T-helper 2 cell treated with Interferon-gamma antibody and Interleukin-4, amounts not matched to agents 5 μg/mL and 100 μg/mL, for 36 hours (primary cell): ENCODE measurements at regions not wholly inside any gene's neighbourhood (a gene's known extent, or its start where the extent isn't known, plus 50 kb on each side); places are given as distances from the start of the nearest gene placed in this dataset.
"Not testable (repeated sequence)": the region's sequence is repeated elsewhere in the genome, so short reads cannot be mapped to it uniquely, and the experiment has no call there.

Experiments
- DNase-seq: peaks from one replicate; pipeline ENCODE4 v3.0.0; 2021; ENCODE audit warnings: low spot score
- H3K27ac Mint-ChIP-seq: one replicate; pipeline ENCODE4 v1.8.0; 2021; ENCODE audit warnings: mild to moderate bottlenecking, mixed read lengths
- H3K27me3 Mint-ChIP-seq: one replicate; pipeline ENCODE4 v1.8.0; 2021; ENCODE audit warnings: low read depth, mixed read lengths
- H3K36me3 Mint-ChIP-seq: one replicate; pipeline ENCODE4 v1.8.0; 2021; ENCODE audit warnings: low read depth, mixed read lengths
- H3K4me1 Mint-ChIP-seq: one replicate; pipeline ENCODE4 v1.8.0; 2021; ENCODE audit warnings: low read depth, mixed read lengths
- H3K4me3 Mint-ChIP-seq: one replicate; pipeline ENCODE4 v1.8.0; 2022; ENCODE audit warnings: mild to moderate bottlenecking, moderate library complexity, mixed read lengths
- H3K9me3 Mint-ChIP-seq: one replicate; pipeline ENCODE4 v1.8.0; 2021; ENCODE audit warnings: mixed read lengths

- Mint-ChIP-seq H3K27me3 (peaks cover 7% of the 10 kb centered on the region), H3K4me1 (no peaks in the 10 kb centered on the region), H3K36me3 (no peaks in the 10 kb centered on the region), H3K27ac (no peak overlapping the region), H3K9me3 (no peaks in the 10 kb centered on the region), H3K4me3 (no peak overlapping the region)
- DNase-seq, result no peak
Observed at GRCh38 chr22:44566911-44567310, 68.9 kb upstream of the RTL6 start.

- not testable (repeated sequence) for H3K4me1 Mint-ChIP-seq, DNase-seq, H3K4me3 Mint-ChIP-seq, H3K36me3 Mint-ChIP-seq, H3K9me3 Mint-ChIP-seq, H3K27ac Mint-ChIP-seq
- H3K27me3 Mint-ChIP-seq, result peaks cover 14% of the 10 kb centered on the region
Observed at GRCh38 chr22:44562651-44563050, 64.6 kb upstream of the RTL6 start.

GRCh38 chr22:44561139-44561840, 63.3 kb upstream of the RTL6 start:
- Mint-ChIP-seq H3K27ac (no peak overlapping the region), H3K27me3 (peaks cover 14% of the 10 kb centered on the region), H3K36me3 (no peaks in the 10 kb centered on the region), H3K9me3 (no peaks in the 10 kb centered on the region), H3K4me1 (no peaks in the 10 kb centered on the region), H3K4me3 (no peak overlapping the region)
- DNase-seq, result no peak

DNA sequence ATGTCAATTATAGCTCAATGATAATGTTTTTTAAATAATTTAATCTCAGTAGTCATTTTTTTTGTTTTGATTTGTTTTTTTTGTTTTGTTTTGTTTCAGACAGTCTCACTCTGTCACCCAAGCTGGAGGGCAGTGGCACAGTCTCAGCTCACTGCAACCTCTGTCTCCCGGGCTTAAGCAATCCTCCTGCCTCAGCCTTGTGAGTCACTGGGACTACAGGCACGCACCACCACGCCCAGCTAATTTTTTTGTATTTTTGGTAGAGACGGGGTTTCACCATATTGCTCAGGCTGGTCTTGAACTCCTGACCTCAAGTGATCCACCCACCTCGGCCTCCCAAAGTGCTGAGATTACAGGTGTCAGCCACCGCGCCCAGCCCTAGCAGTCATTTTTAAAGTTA, 60.6 kb upstream of the RTL6 start:
- not testable (repeated sequence) for DNase-seq, H3K4me1 Mint-ChIP-seq, H3K36me3 Mint-ChIP-seq, H3K27ac Mint-ChIP-seq, H3K9me3 Mint-ChIP-seq, H3K4me3 Mint-ChIP-seq
- H3K27me3 Mint-ChIP-seq, result peaks cover 15% of the 10 kb centered on the region

DNA sequence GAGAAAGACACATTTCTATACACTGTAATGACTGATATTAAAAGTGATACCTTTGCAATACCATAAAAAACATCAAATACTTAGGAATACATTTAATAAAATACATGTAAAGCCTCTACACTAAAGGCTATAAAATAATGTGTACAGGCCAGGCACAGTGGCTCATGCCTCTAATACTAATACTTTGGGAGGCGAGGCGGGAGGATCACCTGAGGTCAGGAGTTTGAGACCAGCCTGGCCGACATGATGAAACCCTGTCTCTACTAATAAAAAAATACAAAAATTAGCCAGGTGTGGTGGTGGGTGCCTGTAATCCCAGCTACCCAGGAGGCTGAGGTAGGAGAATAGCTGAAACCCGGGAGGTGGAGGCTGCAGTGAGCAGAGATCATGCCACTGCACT, 59.8 kb upstream of the RTL6 start:
- H3K4me1 Mint-ChIP-seq, DNase-seq, H3K4me3 Mint-ChIP-seq, H3K36me3 Mint-ChIP-seq, H3K27ac Mint-ChIP-seq, H3K9me3 Mint-ChIP-seq: not testable (repeated sequence)
- peaks cover 15% of the 10 kb centered on the region for H3K27me3 Mint-ChIP-seq

DNA sequence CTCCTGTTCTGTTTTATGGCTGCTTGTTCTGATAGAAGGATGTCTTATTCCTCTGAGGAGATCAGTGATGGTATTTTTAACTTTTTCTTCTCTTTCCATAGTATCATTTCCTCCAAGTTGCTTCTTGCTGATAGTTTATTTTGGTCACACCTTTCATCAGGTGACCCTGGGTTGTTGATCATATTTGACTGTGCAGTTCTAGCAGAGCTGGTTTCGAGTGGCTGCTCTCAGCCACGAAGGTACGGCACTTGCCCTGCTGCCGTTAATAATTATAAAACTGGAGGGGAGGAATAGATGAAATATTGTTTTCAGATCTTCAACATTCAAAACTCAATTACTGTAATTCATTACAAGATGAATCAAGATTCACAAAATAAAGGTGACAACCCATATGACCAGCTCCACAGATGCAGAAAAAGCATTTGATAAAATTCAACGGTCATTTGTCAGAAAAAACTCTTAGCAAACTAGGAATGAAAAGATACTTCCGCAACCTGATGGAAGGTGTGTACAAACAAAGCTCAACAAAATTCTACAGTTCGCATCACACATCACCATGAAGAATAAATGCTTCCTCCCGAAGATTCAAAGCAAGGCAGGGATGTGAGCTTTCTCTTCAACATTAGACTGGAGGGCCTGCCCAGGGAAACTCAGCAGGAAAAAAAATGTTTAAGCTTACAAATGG, 59.2 kb upstream of the RTL6 start:
- no peaks in the 10 kb centered on the region for H3K4me1 Mint-ChIP-seq
- H3K9me3 Mint-ChIP-seq, result no peaks in the 10 kb centered on the region
- no peak overlapping the region for H3K27ac Mint-ChIP-seq
- H3K27me3 Mint-ChIP-seq, result peaks cover 15% of the 10 kb centered on the region
- DNase-seq, result no peak
- no peaks in the 10 kb centered on the region for H3K36me3 Mint-ChIP-seq
- H3K4me3 Mint-ChIP-seq, result no peak overlapping the region

GRCh38 chr22:44555597-44555996, 57.6 kb upstream of the RTL6 start:
- no peak overlapping the region for H3K4me3 Mint-ChIP-seq
- no peaks in the 10 kb centered on the region for H3K36me3 Mint-ChIP-seq
- DNase-seq, result no peak
- H3K27ac Mint-ChIP-seq, result no peak overlapping the region
- no peaks in the 10 kb centered on the region for H3K4me1 Mint-ChIP-seq
- no peaks in the 10 kb centered on the region for H3K9me3 Mint-ChIP-seq
- peaks cover 10% of the 10 kb centered on the region for H3K27me3 Mint-ChIP-seq

DNA sequence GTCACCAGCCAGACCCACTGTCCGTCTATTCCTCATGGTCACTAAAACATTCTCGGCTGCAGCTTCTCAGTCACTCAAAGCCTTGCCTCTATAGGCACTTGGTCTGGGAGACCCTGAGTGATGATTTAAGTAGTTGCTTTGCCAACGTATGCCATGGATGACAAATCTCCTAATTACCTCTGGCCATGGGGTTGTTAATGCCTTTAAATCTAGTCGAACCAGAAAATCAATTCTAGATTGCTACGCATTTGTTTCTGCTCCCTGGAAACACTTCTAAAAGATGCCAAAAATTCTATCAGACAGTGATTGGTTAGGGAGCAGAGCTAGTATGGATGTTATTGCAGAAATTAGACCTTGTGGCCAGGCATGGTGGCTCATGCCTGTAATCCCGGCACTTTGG, 57.0 kb upstream of the RTL6 start:
- Mint-ChIP-seq H3K36me3 (no peaks in the 10 kb centered on the region), H3K27ac (no peak overlapping the region), H3K4me1 (no peaks in the 10 kb centered on the region), H3K9me3 (no peaks in the 10 kb centered on the region), H3K4me3 (no peak overlapping the region), H3K27me3 (peaks cover 8% of the 10 kb centered on the region)
- DNase-seq, result no peak

GRCh38 chr22:44554411-44554810, 56.4 kb upstream of the RTL6 start:
- no peaks in the 10 kb centered on the region for H3K36me3 Mint-ChIP-seq
- no peak overlapping the region for H3K27ac Mint-ChIP-seq
- H3K27me3 Mint-ChIP-seq, result peaks cover 11% of the 10 kb centered on the region
- no peak for DNase-seq
- no peaks in the 10 kb centered on the region for H3K4me1 Mint-ChIP-seq
- no peaks in the 10 kb centered on the region for H3K9me3 Mint-ChIP-seq
- no peak overlapping the region for H3K4me3 Mint-ChIP-seq

- Mint-ChIP-seq H3K27me3 (peaks cover 8% of the 10 kb centered on the region), H3K27ac (no peak overlapping the region), H3K36me3 (no peaks in the 10 kb centered on the region), H3K4me3 (no peak overlapping the region), H3K9me3 (no peaks in the 10 kb centered on the region), H3K4me1 (no peaks in the 10 kb centered on the region)
- DNase-seq, result peak; percentile 21
Observed at GRCh38 chr22:44550711-44551491, 52.9 kb upstream of the RTL6 start.

GRCh38 chr22:44549701-44550100, 51.7 kb upstream of the RTL6 start:
- no peak for DNase-seq
- no peaks in the 10 kb centered on the region for H3K4me1 Mint-ChIP-seq
- no peak overlapping the region for H3K4me3 Mint-ChIP-seq
- peaks cover 3% of the 10 kb centered on the region for H3K27me3 Mint-ChIP-seq
- no peaks in the 10 kb centered on the region for H3K36me3 Mint-ChIP-seq
- no peaks in the 10 kb centered on the region for H3K9me3 Mint-ChIP-seq
- no peak overlapping the region for H3K27ac Mint-ChIP-seq

GRCh38 chr22:44548981-44549380, 50.9 kb upstream of the RTL6 start:
- Mint-ChIP-seq H3K36me3 (no peaks in the 10 kb centered on the region), H3K27ac (no peak overlapping the region), H3K4me3 (no peak overlapping the region), H3K4me1 (no peaks in the 10 kb centered on the region), H3K27me3 (peaks cover 3% of the 10 kb centered on the region), H3K9me3 (no peaks in the 10 kb centered on the region)
- DNase-seq, result no peak
